ENCODE measurements at regions not wholly inside any gene's neighbourhood (a gene's known extent, or its start where the extent isn't known, plus 50 kb on each side); places are given as distances from the start of the nearest gene placed in this dataset.

GRCh38 chr17:52465407-52465806, 306.9 kb upstream of the CA10 start:
- Mint-ChIP-seq H3K36me3 (ENCODE audit: low read depth) (no peaks in the 10 kb centered on the region), H3K27me3 (no peaks in the 10 kb centered on the region), H3K4me3 (no peak overlapping the region), H3K27ac (no peak overlapping the region), H3K9me3 (peaks cover 16% of the 10 kb centered on the region), H3K4me1 (ENCODE audit: low read depth) (no peaks in the 10 kb centered on the region)
- ATAC-seq (ENCODE audit: poor library complexity) (no peak), DNase-seq (no peak)
- no peaks in the 10 kb centered on the region for H3K4me1 ChIP-seq (ENCODE audit: insufficient read depth, low read length)
- TF ChIP-seq CTCF (IDR thresholded peaks at IDR 0.05) = no peak
- no peaks in the 10 kb centered on the region for H3K27me3 ChIP-seq (ENCODE audit: control insufficient read depth in 1 of 2, insufficient read depth in 2 of 2, low read length in 2 of 2)
- no peak overlapping the region for H3K4me3 ChIP-seq (ENCODE audit: low read length)
- H3K9me3 ChIP-seq (ENCODE audit: control insufficient read depth in 1 of 2, insufficient read depth in 1 of 2, low read length in 2 of 2) = peaks cover 0 to 7% of the 10 kb centered on the region in 2 experiments
- H3K27ac ChIP-seq (ENCODE audit: low read depth in 1 of 2, low read length in 2 of 2) = no peak overlapping the region
- POLR2A ChIA-PET = no interaction called here
- intact Hi-C loops (cut with DNase I, micrococcal nuclease) = no loop called here
- CTCF ChIA-PET = no interaction called here
- H3K36me3 ChIP-seq (ENCODE audit: insufficient read depth, low read length) = no peaks in the 10 kb centered on the region

- no peak overlapping the region for H3K4me3 Mint-ChIP-seq
- ATAC-seq (ENCODE audit: poor library complexity) = no peak
- Histone ChIP-seq H3K36me3 (ENCODE audit: insufficient read depth, low read length) (no peaks in the 10 kb centered on the region), H3K4me3 (ENCODE audit: low read length) (no peak overlapping the region), H3K9me3 (ENCODE audit: control insufficient read depth in 1 of 2, insufficient read depth in 1 of 2, low read length in 2 of 2) (peaks cover 3 to 5% of the 10 kb centered on the region in 2 experiments), H3K4me1 (ENCODE audit: insufficient read depth, low read length) (no peaks in the 10 kb centered on the region), H3K27ac (ENCODE audit: low read depth in 1 of 2, low read length in 2 of 2) (no peak overlapping the region), H3K27me3 (ENCODE audit: control insufficient read depth in 1 of 2, insufficient read depth in 2 of 2, low read length in 2 of 2) (no peaks in the 10 kb centered on the region)
- no peak for TF ChIP-seq CTCF (IDR thresholded peaks at IDR 0.05)
- H3K9me3 Mint-ChIP-seq = peaks cover 9% of the 10 kb centered on the region
- DNase-seq = no peak
- intact Hi-C loops (cut with DNase I, micrococcal nuclease) = no loop called here
- no peak overlapping the region for H3K27ac Mint-ChIP-seq
- no peaks in the 10 kb centered on the region for H3K27me3 Mint-ChIP-seq
- H3K4me1 Mint-ChIP-seq (ENCODE audit: low read depth) = no peaks in the 10 kb centered on the region
- POLR2A ChIA-PET = no interaction called here
- CTCF ChIA-PET = no interaction called here
- H3K36me3 Mint-ChIP-seq (ENCODE audit: low read depth) = no peaks in the 10 kb centered on the region
These were observed 292.9 kb upstream of the CA10 start for GRCh38 chr17:52451294-52451861.

GRCh38 chr17:52442350-52442749, 283.8 kb upstream of the CA10 start:
- CTCF ChIA-PET = no interaction called here

More at GRCh38 chr17:52442350-52442749, 283.8 kb upstream of the CA10 start:
- no peaks in the 10 kb centered on the region for H3K27me3 ChIP-seq (ENCODE audit: control insufficient read depth in 1 of 2, insufficient read depth in 2 of 2, low read length in 2 of 2)
- no peak for DNase-seq
- intact Hi-C loops (cut with DNase I, micrococcal nuclease) = no loop called here
- H3K36me3 ChIP-seq (ENCODE audit: insufficient read depth, low read length) = no peaks in the 10 kb centered on the region
- H3K4me3 ChIP-seq (ENCODE audit: low read length) = no peak overlapping the region
- Mint-ChIP-seq H3K27me3 (no peaks in the 10 kb centered on the region), H3K4me1 (ENCODE audit: low read depth) (no peaks in the 10 kb centered on the region), H3K27ac (no peak overlapping the region), H3K36me3 (ENCODE audit: low read depth) (no peaks in the 10 kb centered on the region), H3K4me3 (no peak overlapping the region), H3K9me3 (peaks cover 12% of the 10 kb centered on the region)
- TF ChIP-seq CTCF (IDR thresholded peaks at IDR 0.05) = no peak
- no peak overlapping the region for H3K27ac ChIP-seq (ENCODE audit: low read depth in 1 of 2, low read length in 2 of 2)
- no peak for ATAC-seq (ENCODE audit: poor library complexity)
- H3K9me3 ChIP-seq (ENCODE audit: control insufficient read depth in 1 of 2, insufficient read depth in 1 of 2, low read length in 2 of 2) = peaks cover 0 to 6% of the 10 kb centered on the region in 2 experiments
- POLR2A ChIA-PET = no interaction called here
- H3K4me1 ChIP-seq (ENCODE audit: insufficient read depth, low read length) = no peaks in the 10 kb centered on the region
